ENCODE measurements at regions not wholly inside any gene's neighbourhood (a gene's known extent, or its start where the extent isn't known, plus 50 kb on each side); places are given as distances from the start of the nearest gene placed in this dataset.

GRCh38 chrX:4240541-4241194 lies 527.2 kb upstream of the PRKX start:
- no peaks in the 10 kb centered on the region; the same call in 1 of the 2 replicates for H3K9me3 ChIP-seq (ENCODE audit: low read length)
- H3K36me3 ChIP-seq (ENCODE audit: insufficient read depth, low read length): no peaks in the 10 kb centered on the region
- H3F3A ChIP-seq (ENCODE audit: insufficient read depth, low read length): 0 out of 2 replicates have a peak, but pooled peaks cover 9% of the 10 kb centered on the region
- peak overlapping the region; percentile 32 for H3K4me2 ChIP-seq (ENCODE audit: low read length)
- H3K4me3 ChIP-seq (ENCODE audit: low read depth, low read length, poor library complexity, severe bottlenecking): peak overlapping the region; percentile 36
- H3K79me2 ChIP-seq (ENCODE audit: insufficient read depth, low read length): no peaks in the 10 kb centered on the region
- peak overlapping the region; percentile 71 for H3K27ac ChIP-seq (ENCODE audit: low read depth, low read length, poor library complexity, severe bottlenecking)
- no peaks in the 10 kb centered on the region for H4K20me1 ChIP-seq (ENCODE audit: insufficient read depth, low read length)
- H2AFZ ChIP-seq (ENCODE audit: low read length): peak overlapping the region; percentile 80; the same call in 1 of the 2 replicates
- H3K9me2 ChIP-seq (ENCODE audit: low read depth, low read length): no peaks in the 10 kb centered on the region
- TF ChIP-seq EZH2 (IDR thresholded peaks at IDR 0.05; ENCODE audit: borderline replicate concordance, low read length) (no peak), CTCF (IDR thresholded peaks at IDR 0.05; ENCODE audit: low read length) (no peak)
- H3K4me1 ChIP-seq (ENCODE audit: insufficient read depth, low read length, severe bottlenecking): peaks cover 5% of the 10 kb centered on the region
- no peaks in the 10 kb centered on the region for H3K27me3 ChIP-seq (ENCODE audit: insufficient read depth, low read length)
- no peak overlapping the region for H3K9ac ChIP-seq (ENCODE audit: low read length)

GRCh38 chrX:4239650-4240540 lies 526.4 kb upstream of the PRKX start:
- Histone ChIP-seq H3K9ac (ENCODE audit: low read length) (no peak overlapping the region), H3K27ac (ENCODE audit: low read depth, low read length, poor library complexity, severe bottlenecking) (peak overlapping the region; percentile 71), H3K4me3 (ENCODE audit: low read depth, low read length, poor library complexity, severe bottlenecking) (peak overlapping the region; percentile 36), H2AFZ (ENCODE audit: low read length) (0 out of 2 replicates have a peak overlapping the region, but pooled peaks have one; percentile 80), H3F3A (ENCODE audit: insufficient read depth, low read length) (0 out of 2 replicates have a peak, but pooled peaks cover 9% of the 10 kb centered on the region), H3K9me3 (ENCODE audit: low read length) (no peaks in the 10 kb centered on the region; the same call in 1 of the 2 replicates), H3K4me1 (ENCODE audit: insufficient read depth, low read length, severe bottlenecking) (peaks cover 5% of the 10 kb centered on the region), H3K4me2 (ENCODE audit: low read length) (peak overlapping the region; percentile 32; the same call in 1 of the 2 replicates), H3K36me3 (ENCODE audit: insufficient read depth, low read length) (no peaks in the 10 kb centered on the region), H4K20me1 (ENCODE audit: insufficient read depth, low read length) (no peaks in the 10 kb centered on the region), H3K9me2 (ENCODE audit: low read depth, low read length) (no peaks in the 10 kb centered on the region), H3K79me2 (ENCODE audit: insufficient read depth, low read length) (no peaks in the 10 kb centered on the region), H3K27me3 (ENCODE audit: insufficient read depth, low read length) (no peaks in the 10 kb centered on the region)
- TF ChIP-seq CTCF (IDR thresholded peaks at IDR 0.05; ENCODE audit: low read length): no peak
- no peak for TF ChIP-seq EZH2 (IDR thresholded peaks at IDR 0.05; ENCODE audit: borderline replicate concordance, low read length)

GRCh38 chrX:4238916-4239315 lies 525.5 kb upstream of the PRKX start:
- Histone ChIP-seq H4K20me1 (ENCODE audit: insufficient read depth, low read length) (no peaks in the 10 kb centered on the region), H3K27ac (ENCODE audit: low read depth, low read length, poor library complexity, severe bottlenecking) (no peak overlapping the region), H3K4me1 (ENCODE audit: insufficient read depth, low read length, severe bottlenecking) (peaks cover 5% of the 10 kb centered on the region), H3K4me3 (ENCODE audit: low read depth, low read length, poor library complexity, severe bottlenecking) (no peak overlapping the region), H3K27me3 (ENCODE audit: insufficient read depth, low read length) (no peaks in the 10 kb centered on the region), H3K36me3 (ENCODE audit: insufficient read depth, low read length) (no peaks in the 10 kb centered on the region), H3F3A (ENCODE audit: insufficient read depth, low read length) (0 out of 2 replicates have a peak, but pooled peaks cover 9% of the 10 kb centered on the region), H3K9me3 (ENCODE audit: low read length) (no peaks in the 10 kb centered on the region; the same call in 1 of the 2 replicates), H3K9ac (ENCODE audit: low read length) (no peak overlapping the region), H3K9me2 (ENCODE audit: low read depth, low read length) (no peaks in the 10 kb centered on the region), H2AFZ (ENCODE audit: low read length) (no peak overlapping the region), H3K4me2 (ENCODE audit: low read length) (no peak overlapping the region), H3K79me2 (ENCODE audit: insufficient read depth, low read length) (no peaks in the 10 kb centered on the region)
- TF ChIP-seq EZH2 (IDR thresholded peaks at IDR 0.05; ENCODE audit: borderline replicate concordance, low read length) (no peak), CTCF (IDR thresholded peaks at IDR 0.05; ENCODE audit: low read length) (no peak)

Measured in OCI-LY1 (cell line).